Natural killer cell (primary cell): ENCODE measurements at regions not wholly inside any gene's neighbourhood (a gene's known extent, or its start where the extent isn't known, plus 50 kb on each side); places are given as distances from the start of the nearest gene placed in this dataset.
"Not testable (repeated sequence)": the region's sequence is repeated elsewhere in the genome, so short reads cannot be mapped to it uniquely, and the experiment has no call there.

Experiments used
- ATAC-seq, 3 donors: fragments of 150-1000 bp in 2 of 3; fragments of 200-7000 bp in 1 of 3; cut with Tn5 transposase; 1 replicate in 1 of 3; 2 replicates in 2 of 3; pipeline ENCODE4 v1.10.0; 2021; ENCODE audit warnings: mild to moderate bottlenecking in 2 of 3, moderate library complexity in 2 of 3
- DNase-seq, 2 donors: peaks; one replicate each; pipeline versions ENCODE4 v3.0.0 to v3.0.0-alpha.2; 2013 to 2021; ENCODE audit warnings: mixed read lengths in 1 of 2
- H3K27ac ChIP-seq: one replicate; pipeline ENCODE4 v1.5.1; 2013; ENCODE audit warnings: mild to moderate bottlenecking, low read length
- H3K27me3 ChIP-seq: one replicate; pipeline ENCODE4 v1.6.1; 2013; ENCODE audit warnings: low read length; ENCODE audit not compliant: control insufficient read depth, insufficient read depth
- H3K36me3 ChIP-seq: one replicate; pipeline ENCODE4 v1.6.1; 2013; ENCODE audit warnings: low read length; ENCODE audit not compliant: control insufficient read depth, insufficient read depth
- H3K4me1 ChIP-seq: one replicate; pipeline ENCODE4 v1.6.1; 2013; ENCODE audit warnings: low read length; ENCODE audit not compliant: control insufficient read depth, insufficient read depth
- H3K4me3 ChIP-seq: one replicate; pipeline ENCODE4 v1.5.1; 2013; ENCODE audit warnings: low read length
- H3K9me3 ChIP-seq: one replicate; pipeline ENCODE4 v1.6.1; 2013; ENCODE audit warnings: low read length; ENCODE audit not compliant: control insufficient read depth, insufficient read depth
- H3K27ac Mint-ChIP-seq, 2 donors: one replicate each; pipeline ENCODE4 v1.8.0; 2022; ENCODE audit warnings: mild to moderate bottlenecking in 2 of 2, mixed read lengths in 2 of 2, moderate library complexity in 1 of 2
- H3K27me3 Mint-ChIP-seq, 2 donors: one replicate each; pipeline ENCODE4 v1.8.0; 2022; ENCODE audit warnings: low read depth in 2 of 2, mixed read lengths in 2 of 2
- H3K36me3 Mint-ChIP-seq: one replicate; pipeline ENCODE4 v1.8.0; 2022; ENCODE audit warnings: mixed read lengths
- H3K4me1 Mint-ChIP-seq, 2 donors: one replicate each; pipeline ENCODE4 v1.8.0; 2022; ENCODE audit warnings: mixed read lengths in 2 of 2
- H3K4me3 Mint-ChIP-seq: one replicate; pipeline ENCODE4 v1.8.0; 2022; ENCODE audit warnings: mild to moderate bottlenecking, moderate library complexity, mixed read lengths
- H3K9me3 Mint-ChIP-seq, 2 donors: one replicate each; pipeline ENCODE4 v1.8.0; 2022; ENCODE audit warnings: mixed read lengths in 2 of 2
- WGBS: methylation state at CpG from one replicate; pipeline ENCODE4 v1.1.7; 2013; ENCODE audit warnings: missing lambda C conversion rate; ENCODE audit not compliant: insufficient coverage; 5-methylcytosine and 5-hydroxymethylcytosine counted together
- intact Hi-C: fragments of 100-400 bp; cut with micrococcal nuclease; formaldehyde crosslinking; loops from one replicate; pipeline ENCODE4 v1.14.2; 2022
- TF ChIP-seq, protein P1 (sequence below): fragments of 200-600 bp; IDR thresholded peaks from one replicate; pipeline ENCODE4 v1.8.0; 2022; ENCODE audit warnings: antibody characterized with exemption

DNA sequence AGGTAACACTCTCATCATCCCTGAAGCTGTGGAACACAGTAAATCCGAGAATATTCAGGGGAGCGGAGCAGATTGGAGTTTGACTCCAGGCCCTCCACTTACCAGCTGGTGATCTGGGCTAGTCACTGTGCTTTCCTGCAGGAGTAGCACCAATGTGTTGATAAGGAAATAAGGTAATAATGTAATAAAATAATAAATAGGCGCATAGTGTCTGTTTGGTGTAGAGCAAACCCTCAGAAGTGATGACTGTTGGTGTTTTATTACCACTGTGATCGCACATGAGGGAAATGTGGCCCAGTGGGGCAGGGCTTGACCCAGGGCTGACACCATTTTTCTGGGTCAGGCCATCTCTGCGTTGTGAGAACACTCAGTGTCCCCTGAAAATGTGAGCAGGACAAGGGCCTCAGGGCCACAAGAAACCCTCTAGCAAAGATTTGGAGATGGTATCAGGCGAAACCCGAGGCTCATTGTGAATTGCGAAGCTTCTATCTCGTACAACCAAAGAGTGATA lies 563.9 kb upstream of the B3GAT1 start:
- Histone ChIP-seq H3K4me3 (no peak overlapping the region), H3K27me3 (no peaks in the 10 kb centered on the region), H3K36me3 (no peaks in the 10 kb centered on the region), H3K4me1 (no peaks in the 10 kb centered on the region), H3K9me3 (no peaks in the 10 kb centered on the region), H3K27ac (no peak overlapping the region)
- DNase-seq (no peak), ATAC-seq (no peak)
- Mint-ChIP-seq H3K36me3 (no peaks in the 10 kb centered on the region), H3K9me3 (no peaks in the 10 kb centered on the region), H3K27ac (no peak overlapping the region), H3K4me1 (peaks cover 0 to 5% of the 10 kb centered on the region in 2 donors), H3K27me3 (no peaks in the 10 kb centered on the region), H3K4me3 (no peak overlapping the region)
- intact Hi-C loops = no loop called here
- TF ChIP-seq, protein P1, sequence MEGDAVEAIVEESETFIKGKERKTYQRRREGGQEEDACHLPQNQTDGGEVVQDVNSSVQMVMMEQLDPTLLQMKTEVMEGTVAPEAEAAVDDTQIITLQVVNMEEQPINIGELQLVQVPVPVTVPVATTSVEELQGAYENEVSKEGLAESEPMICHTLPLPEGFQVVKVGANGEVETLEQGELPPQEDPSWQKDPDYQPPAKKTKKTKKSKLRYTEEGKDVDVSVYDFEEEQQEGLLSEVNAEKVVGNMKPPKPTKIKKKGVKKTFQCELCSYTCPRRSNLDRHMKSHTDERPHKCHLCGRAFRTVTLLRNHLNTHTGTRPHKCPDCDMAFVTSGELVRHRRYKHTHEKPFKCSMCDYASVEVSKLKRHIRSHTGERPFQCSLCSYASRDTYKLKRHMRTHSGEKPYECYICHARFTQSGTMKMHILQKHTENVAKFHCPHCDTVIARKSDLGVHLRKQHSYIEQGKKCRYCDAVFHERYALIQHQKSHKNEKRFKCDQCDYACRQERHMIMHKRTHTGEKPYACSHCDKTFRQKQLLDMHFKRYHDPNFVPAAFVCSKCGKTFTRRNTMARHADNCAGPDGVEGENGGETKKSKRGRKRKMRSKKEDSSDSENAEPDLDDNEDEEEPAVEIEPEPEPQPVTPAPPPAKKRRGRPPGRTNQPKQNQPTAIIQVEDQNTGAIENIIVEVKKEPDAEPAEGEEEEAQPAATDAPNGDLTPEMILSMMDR = no peak
- WGBS = 71% methylated on average over 9 of the region's 9 CpGs

DNA sequence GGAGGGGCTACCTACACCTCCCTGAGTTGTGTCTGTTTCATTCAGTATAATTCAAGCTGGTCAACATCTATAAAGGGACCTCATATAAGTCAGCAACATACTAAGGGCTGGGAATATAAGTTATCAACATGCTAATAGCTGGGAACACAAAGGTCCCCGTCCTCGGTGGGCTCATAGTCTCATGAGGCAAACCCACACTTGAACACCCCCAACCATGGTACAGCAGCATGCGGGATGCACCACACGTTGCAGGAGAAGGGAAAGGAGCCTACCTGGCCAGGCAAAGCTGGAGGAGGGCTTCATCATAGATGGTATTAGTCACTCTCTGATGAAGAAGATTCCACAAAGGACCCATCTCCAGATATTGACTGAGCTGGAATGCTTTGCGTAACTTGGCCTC lies 561.8 kb upstream of the B3GAT1 start:
- Histone ChIP-seq H3K4me1 (no peaks in the 10 kb centered on the region), H3K9me3 (no peaks in the 10 kb centered on the region), H3K4me3 (no peak overlapping the region), H3K27ac (no peak overlapping the region), H3K27me3 (no peaks in the 10 kb centered on the region), H3K36me3 (no peaks in the 10 kb centered on the region)
- 86% methylated on average over 3 of the region's 5 CpGs for WGBS
- Mint-ChIP-seq H3K4me3 (no peak overlapping the region), H3K36me3 (no peaks in the 10 kb centered on the region), H3K4me1 (peaks cover 0 to 2% of the 10 kb centered on the region in 2 donors), H3K9me3 (no peaks in the 10 kb centered on the region), H3K27ac (no peak overlapping the region), H3K27me3 (peaks cover 0 to 12% of the 10 kb centered on the region in 2 donors)
- ATAC-seq (no peak), DNase-seq (no peak)
- TF ChIP-seq, protein P1 = no peak
- intact Hi-C loops = no loop called here

DNA sequence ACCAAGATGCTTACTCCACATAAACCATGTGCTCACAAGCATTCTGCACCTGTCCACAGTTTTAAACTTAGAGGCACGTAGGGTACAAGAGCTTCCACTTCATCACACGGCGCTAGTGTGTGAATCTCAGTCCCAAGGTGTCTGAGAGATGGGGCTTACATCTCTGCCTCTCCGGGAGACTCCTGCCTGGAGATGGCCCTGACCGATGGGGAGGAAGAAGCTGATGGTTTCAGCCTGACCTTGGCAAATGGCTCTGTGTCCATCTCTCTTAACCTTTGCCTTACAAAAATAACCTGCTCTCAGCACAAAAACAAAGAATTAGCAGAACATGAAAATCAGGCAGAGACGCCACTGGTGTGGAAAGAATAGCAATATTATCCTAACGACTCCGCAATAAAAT lies 559.3 kb upstream of the B3GAT1 start:
- Mint-ChIP-seq H3K36me3 (no peaks in the 10 kb centered on the region), H3K27ac (no peak overlapping the region), H3K4me3 (no peak overlapping the region), H3K4me1 (no peaks in the 10 kb centered on the region), H3K9me3 (no peaks in the 10 kb centered on the region), H3K27me3 (peaks cover 3 to 28% of the 10 kb centered on the region in 2 donors)
- TF ChIP-seq, protein P1 = no peak
- no peaks in the 10 kb centered on the region for H3K9me3 ChIP-seq
- no peak overlapping the region for H3K27ac ChIP-seq
- ATAC-seq = no peak
- 88% methylated on average over 8 of the region's 8 CpGs for WGBS
- no peaks in the 10 kb centered on the region for H3K4me1 ChIP-seq
- no peak overlapping the region for H3K4me3 ChIP-seq
- no peak for DNase-seq
- intact Hi-C loops = no loop called here
- no peaks in the 10 kb centered on the region for H3K27me3 ChIP-seq
- H3K36me3 ChIP-seq = no peaks in the 10 kb centered on the region

DNA sequence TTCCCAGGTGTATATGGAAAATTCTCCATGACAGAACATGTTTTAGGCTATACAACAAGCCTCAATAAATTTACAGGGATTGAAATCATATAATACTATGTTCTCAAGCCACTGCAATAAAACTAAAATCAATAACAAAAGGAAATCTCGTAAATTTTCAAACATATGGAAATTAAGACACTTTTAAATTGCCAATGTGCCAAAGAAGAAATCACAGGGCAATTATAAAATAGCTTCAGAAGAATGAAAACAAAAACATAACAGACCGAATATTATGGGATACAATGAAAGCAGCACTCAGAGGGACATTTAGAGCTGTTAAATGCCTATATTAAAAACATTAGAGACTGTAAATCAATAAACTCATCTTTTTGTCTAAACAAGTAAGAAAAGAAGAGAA lies 555.7 kb upstream of the B3GAT1 start:
- H3K27ac ChIP-seq = no peak overlapping the region
- no peak overlapping the region for H3K4me3 Mint-ChIP-seq
- H3K27ac Mint-ChIP-seq = no peak overlapping the region
- H3K36me3 ChIP-seq = no peaks in the 10 kb centered on the region
- H3K27me3 ChIP-seq = no peaks in the 10 kb centered on the region
- TF ChIP-seq, protein P1 = no peak
- peaks cover 8 to 48% of the 10 kb centered on the region in 2 donors for H3K27me3 Mint-ChIP-seq
- H3K4me1 Mint-ChIP-seq = no peaks in the 10 kb centered on the region
- no peaks in the 10 kb centered on the region for H3K36me3 Mint-ChIP-seq
- H3K4me3 ChIP-seq = no peak overlapping the region
- WGBS = 83% methylated on average over 1 of the region's 2 CpGs
- no peak for DNase-seq
- ATAC-seq = no peak
- intact Hi-C loops = no loop called here
- H3K9me3 ChIP-seq = no peaks in the 10 kb centered on the region
- no peaks in the 10 kb centered on the region for H3K9me3 Mint-ChIP-seq
- no peaks in the 10 kb centered on the region for H3K4me1 ChIP-seq

DNA sequence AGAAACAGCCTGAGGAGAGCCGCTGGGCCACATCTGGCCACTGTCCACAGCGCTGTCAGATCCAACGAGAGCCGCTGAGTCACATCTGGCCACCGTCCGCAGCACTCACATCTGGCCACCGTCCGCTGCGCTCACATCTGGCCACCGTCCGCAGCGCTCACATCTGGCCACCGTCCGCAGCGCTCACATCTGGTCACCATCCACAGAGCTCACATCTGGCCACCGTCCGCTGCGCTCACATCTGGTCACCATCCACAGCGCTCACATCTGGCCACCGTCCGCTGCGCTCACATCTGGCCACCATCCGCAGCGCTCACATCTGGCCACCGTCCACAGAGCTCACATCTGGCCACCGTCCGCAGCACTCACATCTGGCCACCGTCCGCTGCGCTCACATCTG lies 549.3 kb upstream of the B3GAT1 start:
- H3K36me3 Mint-ChIP-seq, H3K9me3 Mint-ChIP-seq, H3K9me3 ChIP-seq, H3K4me3 Mint-ChIP-seq, H3K4me1 Mint-ChIP-seq, H3K27ac ChIP-seq, H3K4me3 ChIP-seq, H3K4me1 ChIP-seq, H3K27ac Mint-ChIP-seq, intact Hi-C loops, H3K27me3 ChIP-seq, H3K36me3 ChIP-seq, ATAC-seq, DNase-seq: not testable (repeated sequence)
- peaks cover 4 to 20% of the 10 kb centered on the region in 2 donors for H3K27me3 Mint-ChIP-seq
- 91% methylated on average over 30 of the region's 30 CpGs for WGBS
